GM12865 (cell line): ENCODE measurements at regions not wholly inside any gene's neighbourhood (a gene's known extent, or its start where the extent isn't known, plus 50 kb on each side); places are given as distances from the start of the nearest gene placed in this dataset.

ENCODE experiments used
- DNase-seq: peaks from one replicate; pipeline ENCODE4 v3.0.0; 2010; ENCODE audit warnings: low read depth
- H3K4me3 ChIP-seq: 2 replicates; pipeline ENCODE4 v1.5.1; 2011; ENCODE audit warnings: mild to moderate bottlenecking, low read depth, low read length, control low read depth
- CTCF ChIP-seq: IDR thresholded peaks from 2 replicates; pipeline ENCODE4 v1.5.1; 2011; ENCODE audit warnings: low read length, control low read depth, low read depth, inconsistent platforms; ENCODE audit not compliant: insufficient read depth; ENCODE audit errors: missing control alignments

- H3K4me3 ChIP-seq = no peak overlapping the region
- no peak for DNase-seq
- TF ChIP-seq CTCF = no peak
These were observed 56.0 kb upstream of the GALNT18 start for GRCh38 chr11:11677672-11678356.

DNA sequence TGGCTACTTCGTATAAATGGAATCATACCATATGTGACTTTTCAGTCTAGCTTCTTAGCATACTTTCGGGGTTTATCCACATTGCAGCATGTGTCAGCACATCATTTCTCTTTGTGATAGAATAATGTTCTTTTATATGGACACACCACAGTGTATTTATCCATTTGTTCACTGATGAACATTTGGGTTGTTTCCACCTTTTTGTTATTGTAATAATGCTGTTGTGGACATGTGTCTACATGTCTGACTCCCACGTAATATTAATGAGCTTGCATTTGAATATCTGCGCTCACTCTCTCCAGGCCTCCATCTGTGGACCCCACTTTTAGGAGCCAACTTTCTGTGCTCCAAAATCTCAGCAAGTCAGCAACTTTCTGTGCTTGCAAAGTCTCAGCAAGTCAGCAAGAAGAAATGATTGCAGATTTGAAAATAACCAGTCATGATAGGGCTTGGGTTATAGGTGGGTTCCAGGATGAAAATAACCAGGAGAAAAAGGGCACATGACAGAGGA is 53.9 kb upstream of the GALNT18 start:
- DNase-seq = no peak
- H3K4me3 ChIP-seq = no peak overlapping the region
- no peak for TF ChIP-seq CTCF

- H3K4me3 ChIP-seq = no peak overlapping the region
- no peak for DNase-seq
- TF ChIP-seq CTCF = no peak
These were observed 51.0 kb upstream of the GALNT18 start for GRCh38 chr11:11672789-11673188.

DNA sequence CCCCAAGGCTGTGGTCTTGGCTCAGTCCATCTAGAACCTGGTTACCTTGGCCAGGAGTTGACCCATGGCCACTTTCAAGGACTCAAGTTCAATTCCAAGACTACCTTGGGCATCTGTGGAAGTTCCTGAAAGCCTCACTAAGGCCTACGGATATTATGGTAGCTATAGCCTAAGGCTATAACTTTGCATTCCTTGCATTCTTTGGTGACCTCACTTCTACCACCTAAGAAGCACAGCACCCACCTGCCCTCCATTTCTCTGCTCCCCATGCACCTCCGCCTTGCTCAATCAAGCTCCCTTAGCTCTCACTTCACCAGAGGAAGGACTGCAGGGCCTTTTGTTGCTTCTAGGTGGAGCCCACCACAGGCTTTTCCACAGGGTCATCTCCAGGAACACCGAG is 50.3 kb upstream of the GALNT18 start:
- H3K4me3 ChIP-seq = no peak overlapping the region
- no peak for DNase-seq
- no peak for TF ChIP-seq CTCF
